WERI-Rb-1 (cell line): ENCODE measurements at regions not wholly inside any gene's neighbourhood (a gene's known extent, or its start where the extent isn't known, plus 50 kb on each side); places are given as distances from the start of the nearest gene placed in this dataset.

Experiments
- DNase-seq: peaks from one replicate; pipeline ENCODE4 v3.0.0-alpha.2; 2020
- H3K27ac ChIP-seq: fragments of 250-450 bp; sonication (Bioruptor Pico); 2 replicates; pipeline ENCODE4 v1.5.1; 2020; ENCODE audit warnings: mild to moderate bottlenecking, moderate library complexity
- H3K27me3 ChIP-seq: fragments of 250-450 bp; sonication (Bioruptor Pico); 2 replicates; pipeline ENCODE4 v1.5.1; 2021; ENCODE audit warnings: mild to moderate bottlenecking, low read depth, moderate library complexity; ENCODE audit not compliant: insufficient read depth, severe bottlenecking
- H3K36me3 ChIP-seq: fragments of 250-450 bp; sonication (Bioruptor Pico); 2 replicates; pipeline ENCODE4 v1.5.1; 2020; ENCODE audit warnings: mild to moderate bottlenecking, moderate library complexity
- H3K4me3 ChIP-seq: 2 replicates; pipeline ENCODE4 v1.5.1; 2011; ENCODE audit warnings: low read depth, mild to moderate bottlenecking, control low read depth, low read length
- H3K9me3 ChIP-seq: fragments of 250-450 bp; sonication (Bioruptor Pico); 2 replicates; pipeline ENCODE4 v1.5.1; 2021; ENCODE audit warnings: mild to moderate bottlenecking, moderate library complexity; ENCODE audit not compliant: severe bottlenecking
- TF ChIP-seq, protein P1 (sequence below): IDR thresholded peaks from 2 replicates; pipeline ENCODE4 v1.5.1; 2011; ENCODE audit warnings: low read depth, mild to moderate bottlenecking, control low read depth, inconsistent platforms, low read length

DNA sequence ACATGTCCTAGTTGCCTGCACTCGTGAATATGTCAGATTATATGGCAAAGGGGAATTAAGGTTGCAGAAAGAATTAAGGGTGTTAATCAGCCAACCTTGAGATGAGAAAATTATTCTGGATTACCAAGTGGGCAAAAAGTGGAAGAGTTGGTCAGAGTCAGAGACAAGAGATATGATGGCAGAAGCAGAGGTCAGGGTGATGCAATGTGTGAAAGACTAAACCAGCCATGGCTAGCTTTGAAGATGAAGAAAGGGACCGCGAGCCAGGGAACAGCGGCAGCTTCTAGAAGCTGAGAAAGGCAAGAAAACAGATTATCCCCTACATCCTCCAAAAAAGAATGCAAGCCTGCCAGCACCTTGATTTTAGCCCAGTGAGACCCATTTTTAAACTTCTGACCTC is 385.6 kb downstream of the HNRNPD start:
- TF ChIP-seq, protein P1, sequence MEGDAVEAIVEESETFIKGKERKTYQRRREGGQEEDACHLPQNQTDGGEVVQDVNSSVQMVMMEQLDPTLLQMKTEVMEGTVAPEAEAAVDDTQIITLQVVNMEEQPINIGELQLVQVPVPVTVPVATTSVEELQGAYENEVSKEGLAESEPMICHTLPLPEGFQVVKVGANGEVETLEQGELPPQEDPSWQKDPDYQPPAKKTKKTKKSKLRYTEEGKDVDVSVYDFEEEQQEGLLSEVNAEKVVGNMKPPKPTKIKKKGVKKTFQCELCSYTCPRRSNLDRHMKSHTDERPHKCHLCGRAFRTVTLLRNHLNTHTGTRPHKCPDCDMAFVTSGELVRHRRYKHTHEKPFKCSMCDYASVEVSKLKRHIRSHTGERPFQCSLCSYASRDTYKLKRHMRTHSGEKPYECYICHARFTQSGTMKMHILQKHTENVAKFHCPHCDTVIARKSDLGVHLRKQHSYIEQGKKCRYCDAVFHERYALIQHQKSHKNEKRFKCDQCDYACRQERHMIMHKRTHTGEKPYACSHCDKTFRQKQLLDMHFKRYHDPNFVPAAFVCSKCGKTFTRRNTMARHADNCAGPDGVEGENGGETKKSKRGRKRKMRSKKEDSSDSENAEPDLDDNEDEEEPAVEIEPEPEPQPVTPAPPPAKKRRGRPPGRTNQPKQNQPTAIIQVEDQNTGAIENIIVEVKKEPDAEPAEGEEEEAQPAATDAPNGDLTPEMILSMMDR, result no peak
- H3K27me3 ChIP-seq, result no peaks in the 10 kb centered on the region
- no peaks in the 10 kb centered on the region for H3K36me3 ChIP-seq
- no peak overlapping the region for H3K4me3 ChIP-seq
- DNase-seq, result no peak
- no peak overlapping the region for H3K27ac ChIP-seq
- no peaks in the 10 kb centered on the region for H3K9me3 ChIP-seq

DNA sequence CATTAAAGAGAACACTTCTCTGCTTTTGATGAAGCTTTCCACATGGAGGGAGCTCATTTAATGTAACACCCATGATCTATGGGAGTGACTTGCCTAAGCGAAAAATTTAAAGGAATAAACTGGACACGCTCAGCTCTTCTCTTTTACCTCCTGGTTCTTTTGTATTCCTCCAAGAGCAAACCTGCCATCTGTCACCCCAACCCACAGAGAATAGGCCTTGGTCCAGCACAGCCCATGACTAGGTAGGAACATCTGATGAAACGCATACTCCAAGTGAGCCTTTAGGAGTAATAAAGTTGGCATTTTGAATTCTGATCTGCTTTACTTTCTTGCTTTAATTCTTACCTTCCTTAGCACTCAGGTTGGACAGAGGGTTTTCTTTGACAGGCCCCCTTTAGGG is 389.0 kb downstream of the HNRNPD start:
- Histone ChIP-seq H3K27me3 (no peaks in the 10 kb centered on the region), H3K36me3 (no peaks in the 10 kb centered on the region), H3K4me3 (no peak overlapping the region), H3K9me3 (no peaks in the 10 kb centered on the region), H3K27ac (no peak overlapping the region)
- DNase-seq, result no peak
- TF ChIP-seq, protein P1, result no peak

DNA sequence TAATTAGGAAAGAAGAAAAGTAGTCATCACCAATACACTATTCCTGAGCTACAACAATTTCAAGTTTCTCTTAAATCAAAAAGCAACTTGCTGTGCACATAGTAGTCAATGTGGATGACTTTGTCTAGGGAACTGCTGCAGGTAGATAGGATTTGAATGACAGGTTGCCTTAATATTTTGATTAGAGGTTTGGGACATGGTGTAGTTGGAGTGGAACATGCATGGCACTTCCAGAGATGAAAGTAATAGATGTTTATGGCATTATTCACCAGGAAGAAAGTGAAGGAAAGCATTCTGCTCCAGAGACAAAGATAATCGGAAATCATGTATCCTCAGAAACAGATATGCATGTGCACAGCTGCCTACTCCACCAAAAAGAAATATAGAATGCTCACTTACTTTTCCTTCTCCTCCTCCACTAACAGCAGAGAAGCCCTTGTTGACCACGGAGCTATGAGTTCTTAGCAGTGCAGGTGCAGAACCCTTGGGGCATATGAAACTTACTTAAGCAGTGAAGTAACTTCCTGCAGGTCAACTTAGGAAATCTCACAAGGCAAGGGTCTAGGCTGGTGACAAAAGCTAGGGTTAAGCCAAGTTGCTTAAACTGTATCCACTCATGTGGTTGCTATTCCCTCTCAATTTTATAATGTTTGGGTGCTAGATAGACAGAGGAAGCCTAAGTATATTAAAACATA is 390.8 kb downstream of the HNRNPD start:
- Histone ChIP-seq H3K9me3 (no peaks in the 10 kb centered on the region), H3K27me3 (no peaks in the 10 kb centered on the region), H3K36me3 (no peaks in the 10 kb centered on the region), H3K27ac (no peak overlapping the region), H3K4me3 (no peak overlapping the region)
- TF ChIP-seq, protein P1, result no peak
- DNase-seq, result no peak

DNA sequence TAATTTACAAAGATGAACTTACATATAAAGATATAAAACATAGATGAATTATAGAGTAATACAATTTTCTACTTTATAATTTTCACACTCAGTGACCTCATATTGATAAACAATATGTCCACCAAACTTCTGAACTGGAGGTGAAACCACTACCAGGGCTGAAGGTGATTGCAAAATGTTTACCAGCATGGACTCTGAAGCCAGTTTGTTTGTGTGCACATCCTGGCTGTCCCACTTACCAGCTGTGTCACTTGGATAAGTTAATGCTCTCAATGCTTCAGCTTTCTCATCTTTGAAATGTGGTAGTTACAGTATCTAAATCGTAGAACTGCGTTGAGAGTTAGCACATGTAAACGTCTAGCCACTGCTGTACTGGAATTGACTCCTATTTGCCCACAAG is 392.6 kb downstream of the HNRNPD start:
- TF ChIP-seq, protein P1, result no peak

DNA sequence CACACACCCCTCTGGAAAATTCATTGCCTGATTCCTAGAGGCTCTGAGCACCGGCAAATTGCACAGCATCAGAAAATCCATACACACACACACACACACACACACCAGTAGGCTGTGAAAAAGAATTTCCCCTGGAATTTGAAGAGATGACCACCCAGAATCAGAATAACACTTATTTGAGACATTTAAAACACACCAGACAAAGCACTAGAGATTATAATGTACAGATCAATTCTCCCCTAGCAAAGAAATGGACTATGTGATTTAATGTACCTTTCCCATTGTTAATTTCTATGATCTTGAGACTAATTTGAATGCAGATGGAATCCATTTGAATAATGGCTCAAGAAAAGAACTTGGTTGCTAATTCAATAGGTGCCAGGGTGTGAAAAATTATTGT is 399.3 kb downstream of the HNRNPD start:
- Histone ChIP-seq H3K9me3 (no peaks in the 10 kb centered on the region), H3K36me3 (no peaks in the 10 kb centered on the region), H3K4me3 (no peak overlapping the region), H3K27me3 (no peaks in the 10 kb centered on the region), H3K27ac (no peak overlapping the region)
- TF ChIP-seq, protein P1, result no peak
- DNase-seq, result no peak

More for the DNA sequence above, 392.6 kb downstream of the HNRNPD start:
- Histone ChIP-seq H3K9me3 (no peaks in the 10 kb centered on the region), H3K27ac (no peak overlapping the region), H3K4me3 (no peak overlapping the region), H3K27me3 (no peaks in the 10 kb centered on the region), H3K36me3 (no peaks in the 10 kb centered on the region)
- DNase-seq, result no peak
